Mammary epithelial cell (primary cell): ENCODE measurements at regions not wholly inside any gene's neighbourhood (a gene's known extent, or its start where the extent isn't known, plus 50 kb on each side); places are given as distances from the start of the nearest gene placed in this dataset.

Experiments
- EZH2 ChIP-seq: IDR thresholded peaks from 2 replicates; pipeline ENCODE4 v1.6.1; 2012; ENCODE audit warnings: low read length, inconsistent platforms, borderline replicate concordance
- TF ChIP-seq, protein P1 (sequence below), 2 donors: IDR thresholded peaks in 1 of 2; conservative IDR thresholded peaks in 1 of 2; 2 replicates each; pipeline ENCODE4 v1.5.1; 2011 to 2012; ENCODE audit warnings: inconsistent platforms in 2 of 2, low read length in 2 of 2, mild to moderate bottlenecking in 2 of 2, control low read depth in 1 of 2, low read depth in 1 of 2; ENCODE audit not compliant: insufficient read depth in 1 of 2; ENCODE audit errors: extremely low read depth in 1 of 2

DNA sequence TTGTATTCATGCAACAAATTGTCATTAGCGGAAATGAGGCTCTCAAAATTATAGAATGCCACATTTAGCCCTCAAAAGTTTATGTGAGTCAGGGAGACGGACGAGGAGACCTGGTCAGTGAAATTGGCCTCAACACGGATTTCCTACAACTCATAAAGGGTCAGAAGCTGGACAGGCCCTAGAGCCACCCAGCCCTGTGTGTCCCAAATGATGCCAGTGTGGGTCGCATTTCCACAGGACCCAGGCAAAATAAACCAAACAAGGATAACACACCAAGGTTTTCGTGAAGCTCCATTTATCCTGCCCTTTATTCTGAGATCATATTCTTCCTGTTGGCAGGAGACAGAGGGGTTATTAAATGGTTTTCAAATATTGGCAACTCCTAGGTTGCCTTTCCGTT, 72.0 kb upstream of the COL5A1 start:
- TF ChIP-seq, protein P1, sequence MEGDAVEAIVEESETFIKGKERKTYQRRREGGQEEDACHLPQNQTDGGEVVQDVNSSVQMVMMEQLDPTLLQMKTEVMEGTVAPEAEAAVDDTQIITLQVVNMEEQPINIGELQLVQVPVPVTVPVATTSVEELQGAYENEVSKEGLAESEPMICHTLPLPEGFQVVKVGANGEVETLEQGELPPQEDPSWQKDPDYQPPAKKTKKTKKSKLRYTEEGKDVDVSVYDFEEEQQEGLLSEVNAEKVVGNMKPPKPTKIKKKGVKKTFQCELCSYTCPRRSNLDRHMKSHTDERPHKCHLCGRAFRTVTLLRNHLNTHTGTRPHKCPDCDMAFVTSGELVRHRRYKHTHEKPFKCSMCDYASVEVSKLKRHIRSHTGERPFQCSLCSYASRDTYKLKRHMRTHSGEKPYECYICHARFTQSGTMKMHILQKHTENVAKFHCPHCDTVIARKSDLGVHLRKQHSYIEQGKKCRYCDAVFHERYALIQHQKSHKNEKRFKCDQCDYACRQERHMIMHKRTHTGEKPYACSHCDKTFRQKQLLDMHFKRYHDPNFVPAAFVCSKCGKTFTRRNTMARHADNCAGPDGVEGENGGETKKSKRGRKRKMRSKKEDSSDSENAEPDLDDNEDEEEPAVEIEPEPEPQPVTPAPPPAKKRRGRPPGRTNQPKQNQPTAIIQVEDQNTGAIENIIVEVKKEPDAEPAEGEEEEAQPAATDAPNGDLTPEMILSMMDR (conservative IDR thresholded peaks at IDR 0.05 in 1 of 2, IDR thresholded peaks at IDR 0.05 in 1 of 2; ENCODE audit: extremely low read depth in 1 of 2, insufficient read depth in 1 of 2, low read depth in 1 of 2, low read length in 2 of 2) = no peak
- TF ChIP-seq EZH2 = no peak
